ENCODE measurements at regions not wholly inside any gene's neighbourhood (a gene's known extent, or its start where the extent isn't known, plus 50 kb on each side); places are given as distances from the start of the nearest gene placed in this dataset.

DNA sequence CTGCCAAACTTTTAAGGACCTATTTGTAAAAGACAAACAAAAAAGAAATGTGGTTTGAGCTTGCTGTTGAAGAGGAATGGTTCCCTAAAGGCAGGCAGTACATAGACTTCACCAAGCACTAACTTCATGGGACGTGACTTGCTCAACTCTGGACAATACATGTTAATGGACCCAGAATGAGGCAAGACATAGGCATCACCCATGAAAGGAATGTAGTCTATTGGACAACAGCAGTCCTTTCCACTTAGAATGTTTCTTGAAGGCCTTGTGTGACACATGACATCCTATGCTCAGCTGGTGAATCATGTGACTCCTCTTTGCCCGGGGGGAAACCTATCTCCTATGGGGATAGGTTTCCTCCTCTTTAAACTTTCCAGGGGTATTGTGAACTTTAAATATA, 246.4 kb upstream of the BLID start:
- TF ChIP-seq CTCF (IDR thresholded peaks at IDR 0.05; ENCODE audit: borderline replicate concordance, insufficient read depth, low read depth, low read length): no peak

DNA sequence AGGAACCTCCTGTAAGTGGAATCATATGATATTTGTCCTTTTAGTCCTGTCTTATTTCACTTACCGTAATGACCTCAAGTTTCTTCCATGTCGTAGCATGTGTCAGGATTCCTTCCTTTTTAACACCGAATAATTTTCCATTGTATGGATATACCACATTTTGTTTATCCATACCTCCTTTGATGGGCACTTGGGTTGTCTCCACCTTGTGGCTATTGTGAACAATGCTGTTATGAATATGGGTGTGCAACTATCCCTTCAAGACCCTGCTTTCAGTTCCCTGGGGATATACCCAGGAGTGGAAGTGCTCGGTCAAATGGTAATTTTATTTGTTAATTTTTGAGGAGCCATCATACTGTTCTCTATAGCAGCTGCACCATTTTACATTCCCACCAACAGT, 244.9 kb upstream of the BLID start:
- H3K4me3 ChIP-seq (ENCODE audit: low read depth, low read length): no peak overlapping the region
- TF ChIP-seq CTCF (IDR thresholded peaks at IDR 0.05; ENCODE audit: borderline replicate concordance, insufficient read depth, low read depth, low read length): no peak

More for the DNA sequence above, 246.4 kb upstream of the BLID start:
- no peak overlapping the region for H3K4me3 ChIP-seq (ENCODE audit: low read depth, low read length)

- TF ChIP-seq CTCF (IDR thresholded peaks at IDR 0.05; ENCODE audit: borderline replicate concordance, insufficient read depth, low read depth, low read length): no peak
- no peak overlapping the region for H3K4me3 ChIP-seq (ENCODE audit: low read depth, low read length)
These were observed 243.1 kb upstream of the BLID start for GRCh38 chr11:122359081-122359571.

DNA sequence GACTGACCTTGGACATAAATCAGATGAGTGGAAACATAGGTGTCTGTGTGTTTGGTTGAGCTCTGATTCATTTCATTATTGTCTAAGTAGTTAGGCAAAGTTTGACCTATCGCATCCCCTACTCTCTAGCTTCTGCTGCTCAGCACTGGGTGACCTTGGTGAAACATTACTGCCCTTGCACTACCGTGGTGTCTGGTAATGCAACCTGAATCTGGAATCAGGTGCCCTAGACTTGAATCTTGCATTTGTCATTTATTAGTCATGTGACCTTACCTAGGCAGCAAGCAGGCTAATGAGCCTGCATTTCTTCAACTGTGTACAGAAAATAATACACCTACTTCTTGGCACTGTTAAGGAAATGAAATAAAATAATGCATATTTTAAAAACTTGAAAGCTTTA, 242.3 kb upstream of the BLID start:
- TF ChIP-seq CTCF (IDR thresholded peaks at IDR 0.05; ENCODE audit: borderline replicate concordance, insufficient read depth, low read depth, low read length): no peak
- H3K4me3 ChIP-seq (ENCODE audit: low read depth, low read length): no peak overlapping the region

DNA sequence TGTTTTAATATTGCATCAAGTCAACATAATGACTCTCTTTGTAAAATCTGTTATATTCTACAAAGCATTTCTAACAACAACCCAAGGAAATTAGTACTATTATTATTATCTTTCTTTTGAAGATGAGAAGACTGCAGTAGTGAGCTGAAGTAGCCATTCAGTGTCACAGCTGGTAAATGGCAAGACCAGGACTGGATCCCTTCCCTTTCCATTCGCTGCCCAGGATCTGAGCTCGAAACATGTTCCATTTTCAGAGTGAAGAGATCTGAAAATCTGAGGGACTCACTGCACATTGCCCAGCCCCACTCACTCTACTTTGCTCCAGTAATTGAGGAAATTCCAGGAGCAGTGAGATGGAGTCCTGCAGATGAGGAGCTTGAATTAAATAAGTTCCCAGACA, 240.0 kb upstream of the BLID start:
- no peak overlapping the region for H3K4me3 ChIP-seq (ENCODE audit: low read depth, low read length)
- TF ChIP-seq CTCF (IDR thresholded peaks at IDR 0.05; ENCODE audit: borderline replicate concordance, insufficient read depth, low read depth, low read length): no peak

DNA sequence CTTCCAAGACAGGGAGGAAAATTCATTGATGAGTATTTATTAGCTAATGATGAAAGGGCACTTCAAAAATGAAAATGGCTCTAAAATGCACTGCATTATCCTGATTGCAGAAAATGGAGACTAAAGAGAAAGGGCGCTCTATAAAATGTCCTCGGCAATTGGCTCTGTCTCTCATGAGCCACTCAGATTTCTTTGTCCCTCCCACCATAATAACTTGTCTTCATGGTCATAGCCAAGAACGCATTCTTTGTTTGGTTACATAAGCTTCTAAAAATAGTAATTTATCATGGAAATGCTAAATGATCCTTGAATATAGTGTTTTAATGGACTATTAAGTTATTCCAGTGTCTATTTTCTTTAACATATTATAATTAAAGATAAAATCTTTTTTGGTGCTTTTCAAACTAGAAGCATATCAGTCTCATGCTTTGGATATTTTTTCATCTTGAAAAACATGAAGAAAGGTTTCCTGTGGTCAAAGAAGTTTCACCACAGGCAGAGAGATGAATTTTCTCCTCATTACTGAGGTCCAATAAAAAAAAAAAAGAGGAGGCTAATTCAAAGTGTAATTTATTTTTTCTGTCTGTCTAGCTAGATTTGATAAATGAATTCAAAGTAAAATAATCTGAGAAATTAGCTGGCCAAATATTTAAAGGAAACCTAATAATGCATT, 238.1 kb upstream of the BLID start:
- no peak for TF ChIP-seq CTCF (IDR thresholded peaks at IDR 0.05; ENCODE audit: borderline replicate concordance, insufficient read depth, low read depth, low read length)
- no peak overlapping the region for H3K4me3 ChIP-seq (ENCODE audit: low read depth, low read length)

- no peak overlapping the region for H3K4me3 ChIP-seq (ENCODE audit: low read depth, low read length)
- TF ChIP-seq CTCF (IDR thresholded peaks at IDR 0.05; ENCODE audit: borderline replicate concordance, insufficient read depth, low read depth, low read length): no peak
These were observed 237.5 kb upstream of the BLID start for GRCh38 chr11:122353561-122353960.
